Stromal cell of bone marrow (primary cell): ENCODE measurements at regions not wholly inside any gene's neighbourhood (a gene's known extent, or its start where the extent isn't known, plus 50 kb on each side); places are given as distances from the start of the nearest gene placed in this dataset.

Experiments
- DNase-seq: peaks from one replicate; pipeline ENCODE4 v3.0.0-alpha.2; 2012; ENCODE audit warnings: low read depth

GRCh38 chr7:131268906-131269305 is 58.8 kb upstream of the MKLN1 start:
- no peak for DNase-seq

- no peak for DNase-seq
Observed at GRCh38 chr7:131272086-131272485, 55.6 kb upstream of the MKLN1 start.

DNA sequence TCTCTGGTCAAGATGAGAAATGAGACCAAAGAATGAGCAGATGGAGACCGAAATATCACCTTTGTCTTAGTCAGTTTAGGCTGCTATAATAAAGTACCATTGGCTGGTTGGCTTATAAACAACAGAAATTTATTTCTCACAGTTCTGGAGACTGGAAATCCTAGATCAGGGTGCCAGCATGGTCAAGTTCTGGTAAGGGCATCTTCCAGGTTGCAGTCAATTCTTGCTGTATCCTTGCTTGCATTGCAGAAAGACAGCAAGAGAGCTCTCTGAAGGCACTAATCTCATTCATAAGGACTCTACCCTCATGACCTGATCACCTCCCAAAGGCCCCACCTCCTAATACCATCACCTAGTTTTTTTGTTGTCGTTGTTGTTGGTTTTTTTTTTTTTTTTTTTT is 52.7 kb upstream of the MKLN1 start:
- DNase-seq: no peak

DNA sequence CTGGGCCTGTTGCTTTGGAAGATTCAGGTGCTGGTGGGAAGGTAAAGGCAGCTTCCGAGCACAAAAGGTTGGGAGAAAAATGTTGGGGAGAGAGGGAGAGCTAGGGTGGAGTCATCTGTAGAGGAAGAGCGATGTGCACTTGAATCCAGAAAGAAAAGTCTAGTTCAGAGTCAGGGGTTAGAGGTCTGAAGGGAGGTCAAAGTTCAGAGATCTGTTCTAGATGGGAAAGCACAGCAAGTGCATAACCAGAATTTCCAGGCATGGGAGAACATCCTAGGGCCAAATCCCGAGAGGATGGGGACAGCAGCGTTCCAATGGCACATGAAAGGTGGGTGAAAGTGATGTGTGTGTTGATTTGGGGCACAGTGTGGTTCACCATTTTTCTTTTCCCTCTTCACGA is 51.5 kb upstream of the MKLN1 start:
- DNase-seq: no peak

- DNase-seq: no peak
Observed at GRCh38 chr7:131276748-131277147, 50.9 kb upstream of the MKLN1 start.
